NB4 (cell line): ENCODE measurements at regions not wholly inside any gene's neighbourhood (a gene's known extent, or its start where the extent isn't known, plus 50 kb on each side); places are given as distances from the start of the nearest gene placed in this dataset.

Experiments
- POLR2A ChIP-seq: IDR thresholded peaks from 2 replicates; pipeline ENCODE4 v1.6.1; 2011; ENCODE audit warnings: mild to moderate bottlenecking; ENCODE audit not compliant: insufficient read length; ENCODE audit errors: extremely low read depth
- TF ChIP-seq, protein P1 (sequence below): IDR thresholded peaks from one replicate; pipeline ENCODE4 v1.5.1; 2012; ENCODE audit warnings: low read depth, low read length

DNA sequence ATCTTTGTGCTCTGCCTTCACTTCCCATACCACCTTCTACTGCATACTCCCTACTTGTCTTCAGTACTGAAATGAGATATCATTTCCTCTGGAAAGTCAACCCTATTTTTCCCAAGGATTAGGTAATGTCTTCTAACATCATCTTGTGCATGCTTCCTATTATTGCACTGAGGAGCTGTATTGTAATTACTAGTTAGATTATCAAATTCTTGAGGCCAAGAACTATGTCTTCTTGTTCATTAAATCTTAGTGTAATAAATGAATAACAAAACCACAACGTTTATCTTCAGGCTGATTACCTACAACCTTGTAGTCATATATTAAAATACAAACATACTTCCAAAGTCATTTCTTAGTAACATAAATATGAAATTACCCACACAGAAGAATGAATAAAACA is 87.9 kb upstream of the POU5F2 start:
- TF ChIP-seq, protein P1, sequence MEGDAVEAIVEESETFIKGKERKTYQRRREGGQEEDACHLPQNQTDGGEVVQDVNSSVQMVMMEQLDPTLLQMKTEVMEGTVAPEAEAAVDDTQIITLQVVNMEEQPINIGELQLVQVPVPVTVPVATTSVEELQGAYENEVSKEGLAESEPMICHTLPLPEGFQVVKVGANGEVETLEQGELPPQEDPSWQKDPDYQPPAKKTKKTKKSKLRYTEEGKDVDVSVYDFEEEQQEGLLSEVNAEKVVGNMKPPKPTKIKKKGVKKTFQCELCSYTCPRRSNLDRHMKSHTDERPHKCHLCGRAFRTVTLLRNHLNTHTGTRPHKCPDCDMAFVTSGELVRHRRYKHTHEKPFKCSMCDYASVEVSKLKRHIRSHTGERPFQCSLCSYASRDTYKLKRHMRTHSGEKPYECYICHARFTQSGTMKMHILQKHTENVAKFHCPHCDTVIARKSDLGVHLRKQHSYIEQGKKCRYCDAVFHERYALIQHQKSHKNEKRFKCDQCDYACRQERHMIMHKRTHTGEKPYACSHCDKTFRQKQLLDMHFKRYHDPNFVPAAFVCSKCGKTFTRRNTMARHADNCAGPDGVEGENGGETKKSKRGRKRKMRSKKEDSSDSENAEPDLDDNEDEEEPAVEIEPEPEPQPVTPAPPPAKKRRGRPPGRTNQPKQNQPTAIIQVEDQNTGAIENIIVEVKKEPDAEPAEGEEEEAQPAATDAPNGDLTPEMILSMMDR = no peak
- TF ChIP-seq POLR2A = no peak
